Astrocyte (in vitro differentiated cells and primary cell): ENCODE measurements at regions not wholly inside any gene's neighbourhood (a gene's known extent, or its start where the extent isn't known, plus 50 kb on each side); places are given as distances from the start of the nearest gene placed in this dataset.

Source experiments
- DNase-seq: peaks from one replicate; pipeline ENCODE4 v3.0.0-alpha.2; 2010; ENCODE audit warnings: low read depth
- FAIRE-seq: peaks from 2 replicates; lab custom pipeline; 2011; peaks lifted over from hg19 to GRCh38; lab: Jason Lieb, UNC
- H2AFZ ChIP-seq: 2 replicates; pipeline ENCODE4 v1.6.0; 2012; ENCODE audit warnings: low read depth, low read length, inconsistent platforms
- H3K27ac ChIP-seq: 2 replicates; pipeline ENCODE4 v1.5.1; 2011; ENCODE audit warnings: low read depth, low read length, inconsistent platforms
- H3K27me3 ChIP-seq: 2 replicates; pipeline ENCODE4 v1.6.0; 2011; ENCODE audit warnings: low read length, inconsistent platforms; ENCODE audit not compliant: insufficient read depth
- H3K36me3 ChIP-seq: 2 replicates; pipeline ENCODE4 v1.5.1; 2011; ENCODE audit warnings: low read length, inconsistent platforms; ENCODE audit not compliant: insufficient read depth
- H3K4me1 ChIP-seq: 2 replicates; pipeline ENCODE4 v1.5.1; 2011; ENCODE audit warnings: low read length, inconsistent platforms; ENCODE audit not compliant: insufficient read depth
- H3K4me2 ChIP-seq: 2 replicates; pipeline ENCODE4 v1.6.0; 2012; ENCODE audit warnings: low read length, inconsistent platforms
- H3K4me3 ChIP-seq: 2 replicates; pipeline ENCODE4 v1.5.1; 2011; ENCODE audit warnings: low read depth, mild to moderate bottlenecking, low read length, inconsistent platforms; ENCODE audit not compliant: insufficient read depth
- H3K79me2 ChIP-seq: 2 replicates; pipeline ENCODE4 v1.6.0; 2012; ENCODE audit warnings: mild to moderate bottlenecking, low read length, inconsistent platforms; ENCODE audit not compliant: insufficient read depth
- H3K9ac ChIP-seq: 2 replicates; pipeline ENCODE4 v1.6.0; 2012; ENCODE audit warnings: mild to moderate bottlenecking, low read length, inconsistent platforms
- H3K9me3 ChIP-seq: 2 replicates; pipeline ENCODE4 v1.5.1; 2012; ENCODE audit warnings: low read depth, mild to moderate bottlenecking, low read length, inconsistent platforms; ENCODE audit not compliant: insufficient read depth
- H4K20me1 ChIP-seq: 2 replicates; pipeline ENCODE4 v1.6.0; 2012; ENCODE audit warnings: low read length, inconsistent platforms; ENCODE audit not compliant: insufficient read depth
- H3K27ac Mint-ChIP-seq: one replicate; pipeline ENCODE4 v1.8.0; 2021; ENCODE audit warnings: mild to moderate bottlenecking, mixed read lengths; ENCODE audit not compliant: unreplicated experiment
- H3K27me3 Mint-ChIP-seq: one replicate; pipeline ENCODE4 v1.8.0; 2021; ENCODE audit warnings: low read depth, mixed read lengths; ENCODE audit not compliant: unreplicated experiment
- H3K36me3 Mint-ChIP-seq: one replicate; pipeline ENCODE4 v1.8.0; 2021; ENCODE audit warnings: low read depth, mixed read lengths; ENCODE audit not compliant: unreplicated experiment
- H3K4me1 Mint-ChIP-seq: one replicate; pipeline ENCODE4 v1.8.0; 2021; ENCODE audit warnings: low read depth, mixed read lengths; ENCODE audit not compliant: unreplicated experiment
- H3K4me3 Mint-ChIP-seq: one replicate; pipeline ENCODE4 v1.8.0; 2021; ENCODE audit warnings: mild to moderate bottlenecking, moderate library complexity, mixed read lengths; ENCODE audit not compliant: unreplicated experiment
- H3K9me3 Mint-ChIP-seq: one replicate; pipeline ENCODE4 v1.8.0; 2021; ENCODE audit warnings: mild to moderate bottlenecking, mixed read lengths; ENCODE audit not compliant: unreplicated experiment
- EZH2 ChIP-seq: IDR thresholded peaks from 2 replicates; pipeline ENCODE4 v1.6.1; 2012; ENCODE audit warnings: mild to moderate bottlenecking, low read length, inconsistent platforms; ENCODE audit not compliant: insufficient read depth
- TF ChIP-seq, protein P1 (sequence below): IDR thresholded peaks from 2 replicates; pipeline ENCODE4 v1.5.1; 2011; ENCODE audit warnings: low read depth, mild to moderate bottlenecking, inconsistent platforms, low read length, moderate library complexity; ENCODE audit not compliant: insufficient read depth

DNA sequence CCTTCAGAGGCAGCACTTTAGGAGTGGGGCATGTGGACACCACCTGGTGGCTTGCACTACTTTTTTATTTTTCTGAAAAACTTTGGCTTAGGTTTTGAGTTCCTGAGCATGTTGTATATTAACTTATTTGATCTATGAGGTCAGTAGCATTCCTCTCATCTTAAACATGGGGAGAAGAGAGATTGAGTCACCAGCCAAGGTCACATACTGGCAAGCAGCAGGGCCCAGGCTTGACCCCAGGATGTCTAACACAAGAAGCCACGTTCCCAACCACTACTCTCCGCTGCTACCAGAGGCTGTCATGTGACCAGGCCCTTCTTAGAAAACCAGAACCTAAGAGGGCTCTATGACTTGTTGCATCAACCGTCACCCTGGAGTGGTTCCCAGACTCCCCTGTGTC is 210.3 kb upstream of the GPR26 start:
- H3K27ac Mint-ChIP-seq = no peak overlapping the region
- Histone ChIP-seq H3K9me3 (no peaks in the 10 kb centered on the region), H4K20me1 (no peaks in the 10 kb centered on the region), H2AFZ (no peak overlapping the region), H3K9ac (no peak overlapping the region), H3K27me3 (no peaks in the 10 kb centered on the region), H3K79me2 (no peaks in the 10 kb centered on the region), H3K4me3 (no peak overlapping the region), H3K4me2 (no peak overlapping the region), H3K4me1 (no peaks in the 10 kb centered on the region), H3K36me3 (no peaks in the 10 kb centered on the region), H3K27ac (no peak overlapping the region)
- DNase-seq (no peak), FAIRE-seq (no peak)
- H3K4me1 Mint-ChIP-seq = peaks cover 9% of the 10 kb centered on the region
- TF ChIP-seq, protein P1, sequence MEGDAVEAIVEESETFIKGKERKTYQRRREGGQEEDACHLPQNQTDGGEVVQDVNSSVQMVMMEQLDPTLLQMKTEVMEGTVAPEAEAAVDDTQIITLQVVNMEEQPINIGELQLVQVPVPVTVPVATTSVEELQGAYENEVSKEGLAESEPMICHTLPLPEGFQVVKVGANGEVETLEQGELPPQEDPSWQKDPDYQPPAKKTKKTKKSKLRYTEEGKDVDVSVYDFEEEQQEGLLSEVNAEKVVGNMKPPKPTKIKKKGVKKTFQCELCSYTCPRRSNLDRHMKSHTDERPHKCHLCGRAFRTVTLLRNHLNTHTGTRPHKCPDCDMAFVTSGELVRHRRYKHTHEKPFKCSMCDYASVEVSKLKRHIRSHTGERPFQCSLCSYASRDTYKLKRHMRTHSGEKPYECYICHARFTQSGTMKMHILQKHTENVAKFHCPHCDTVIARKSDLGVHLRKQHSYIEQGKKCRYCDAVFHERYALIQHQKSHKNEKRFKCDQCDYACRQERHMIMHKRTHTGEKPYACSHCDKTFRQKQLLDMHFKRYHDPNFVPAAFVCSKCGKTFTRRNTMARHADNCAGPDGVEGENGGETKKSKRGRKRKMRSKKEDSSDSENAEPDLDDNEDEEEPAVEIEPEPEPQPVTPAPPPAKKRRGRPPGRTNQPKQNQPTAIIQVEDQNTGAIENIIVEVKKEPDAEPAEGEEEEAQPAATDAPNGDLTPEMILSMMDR = no peak
- no peak for TF ChIP-seq EZH2
- H3K9me3 Mint-ChIP-seq = peaks cover 2% of the 10 kb centered on the region
- H3K36me3 Mint-ChIP-seq = peaks cover 2% of the 10 kb centered on the region
- H3K27me3 Mint-ChIP-seq = peaks cover 34% of the 10 kb centered on the region
- no peak overlapping the region for H3K4me3 Mint-ChIP-seq

DNA sequence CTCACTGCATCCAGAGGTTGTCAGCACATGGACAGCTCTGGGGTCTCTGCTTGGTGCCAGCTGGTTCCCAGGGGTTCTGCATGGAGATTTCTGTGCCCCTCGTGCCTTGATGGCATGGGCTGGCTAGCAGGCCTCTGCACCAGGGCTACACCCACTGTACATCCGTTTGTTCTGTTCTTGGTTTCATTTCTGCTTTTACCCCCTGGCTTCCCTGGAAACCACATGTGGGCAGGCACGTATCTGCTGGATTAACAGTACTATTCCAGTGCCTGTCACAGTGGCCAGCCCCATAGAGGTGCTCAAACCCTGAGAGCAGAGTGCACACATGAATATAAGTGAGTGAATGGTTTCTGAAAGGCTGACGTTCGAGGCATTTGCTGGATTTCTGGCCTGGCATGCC is 207.2 kb upstream of the GPR26 start:
- H3K4me3 ChIP-seq = no peak overlapping the region
- no peaks in the 10 kb centered on the region for H3K36me3 ChIP-seq
- no peak for FAIRE-seq
- Mint-ChIP-seq H3K4me3 (no peak overlapping the region), H3K9me3 (no peaks in the 10 kb centered on the region), H3K27ac (no peak overlapping the region), H3K4me1 (peaks cover 11% of the 10 kb centered on the region), H3K27me3 (peaks cover 42% of the 10 kb centered on the region), H3K36me3 (peaks cover 2% of the 10 kb centered on the region)
- no peaks in the 10 kb centered on the region for H4K20me1 ChIP-seq
- H3K9me3 ChIP-seq = no peaks in the 10 kb centered on the region
- no peak overlapping the region for H3K4me2 ChIP-seq
- H3K9ac ChIP-seq = no peak overlapping the region
- no peaks in the 10 kb centered on the region for H3K79me2 ChIP-seq
- H2AFZ ChIP-seq = no peak overlapping the region
- H3K4me1 ChIP-seq = no peaks in the 10 kb centered on the region
- no peak for DNase-seq
- TF ChIP-seq, protein P1 = no peak
- TF ChIP-seq EZH2 = no peak
- H3K27ac ChIP-seq = no peak overlapping the region
- no peaks in the 10 kb centered on the region for H3K27me3 ChIP-seq

DNA sequence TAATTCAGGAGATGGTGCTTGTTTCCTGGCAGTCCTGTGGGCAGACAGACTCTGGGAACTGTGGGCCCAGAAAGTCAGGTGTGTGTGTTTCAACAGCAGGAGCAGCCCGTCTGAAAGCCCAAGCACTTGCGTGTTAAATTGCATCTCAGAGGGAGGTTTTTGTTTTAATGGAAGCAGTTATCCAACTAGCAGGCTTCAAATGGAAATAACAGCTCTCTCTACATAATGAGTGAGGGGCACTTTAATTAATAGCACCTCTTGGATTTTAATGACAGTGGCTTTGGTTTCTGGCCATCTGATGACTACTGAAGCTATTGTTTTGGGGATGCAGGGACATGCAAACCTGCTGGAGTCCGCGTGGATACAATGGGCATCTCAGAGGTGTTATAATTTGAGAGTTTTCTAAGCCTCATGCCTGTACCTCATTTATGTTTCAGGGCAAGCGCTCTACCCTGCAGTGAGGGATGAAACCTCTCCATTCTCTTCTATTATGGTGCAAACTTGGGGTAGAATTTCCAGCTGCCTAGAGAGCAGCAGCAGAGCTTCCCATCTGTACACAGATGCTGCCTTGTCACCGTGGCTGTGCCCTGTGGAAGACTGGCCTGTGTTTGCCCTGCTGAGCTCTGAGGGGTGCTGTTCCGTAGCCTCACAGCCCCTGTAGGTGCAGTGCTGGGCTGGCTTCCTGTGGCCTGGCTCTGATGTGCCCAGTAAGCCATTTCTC is 206.6 kb upstream of the GPR26 start:
- Histone ChIP-seq H4K20me1 (no peaks in the 10 kb centered on the region), H3K9me3 (no peaks in the 10 kb centered on the region), H2AFZ (no peak overlapping the region), H3K4me1 (no peaks in the 10 kb centered on the region), H3K79me2 (no peaks in the 10 kb centered on the region), H3K4me3 (no peak overlapping the region), H3K27me3 (no peaks in the 10 kb centered on the region), H3K4me2 (no peak overlapping the region), H3K36me3 (no peaks in the 10 kb centered on the region), H3K27ac (no peak overlapping the region), H3K9ac (no peak overlapping the region)
- DNase-seq (no peak), FAIRE-seq (no peak)
- Mint-ChIP-seq H3K27me3 (peaks cover 44% of the 10 kb centered on the region), H3K4me3 (no peak overlapping the region), H3K27ac (no peak overlapping the region), H3K4me1 (peaks cover 11% of the 10 kb centered on the region), H3K36me3 (peaks cover 2% of the 10 kb centered on the region), H3K9me3 (no peaks in the 10 kb centered on the region)
- TF ChIP-seq, protein P1 = no peak
- TF ChIP-seq EZH2 = no peak
